Hematopoietic multipotent progenitor cell treated with erythropoietin and hydrocortisone succinate and interleukin-3 and kit ligand, for 4 days (in vitro differentiated cells): ENCODE measurements at regions not wholly inside any gene's neighbourhood (a gene's known extent, or its start where the extent isn't known, plus 50 kb on each side); places are given as distances from the start of the nearest gene placed in this dataset.

ENCODE experiments used
- DNase-seq: peaks from one replicate; pipeline ENCODE4 v3.0.0-alpha.2; 2015

- no peak for DNase-seq
Measured at GRCh38 chr9:88737876-88738275, 202.9 kb downstream of the NXNL2 start.

DNA sequence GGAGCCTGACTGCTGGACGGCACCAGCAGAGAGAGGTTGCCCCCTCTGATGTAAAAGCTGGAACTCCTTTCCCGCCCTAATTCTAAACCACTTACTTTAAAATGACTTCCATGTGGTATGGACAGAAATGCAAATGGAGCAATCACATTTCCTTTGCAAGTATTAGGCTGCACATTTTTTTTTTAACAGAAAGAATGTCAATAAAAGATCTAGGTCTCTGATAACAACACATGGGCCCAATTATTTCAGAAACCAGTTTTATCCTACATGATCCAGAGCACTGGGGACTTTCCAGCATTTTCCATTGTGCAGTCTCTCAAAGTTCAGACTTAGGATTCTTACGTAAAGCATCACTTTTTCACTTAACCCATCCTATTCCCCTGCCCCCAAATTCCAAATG, 203.7 kb downstream of the NXNL2 start:
- no peak for DNase-seq

DNA sequence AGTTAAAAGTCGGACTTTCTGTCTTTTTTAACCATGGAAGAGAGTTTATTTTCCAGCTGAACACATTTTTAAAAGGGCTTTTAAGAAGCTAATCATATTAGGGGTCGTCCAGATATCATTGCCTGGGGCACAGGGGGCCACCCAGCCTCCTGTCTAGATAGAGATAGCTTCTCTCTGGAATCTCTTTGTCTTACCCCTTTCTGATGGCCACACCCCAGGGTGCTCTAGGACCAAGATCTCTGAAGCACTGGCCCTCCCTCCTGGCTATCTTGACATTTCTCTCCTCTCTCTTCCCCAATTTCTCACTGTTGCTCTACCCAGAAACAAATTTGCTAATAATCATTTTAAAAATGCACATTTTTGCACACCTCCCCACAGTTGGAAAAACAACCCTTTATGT, 204.4 kb downstream of the NXNL2 start:
- no peak for DNase-seq

DNA sequence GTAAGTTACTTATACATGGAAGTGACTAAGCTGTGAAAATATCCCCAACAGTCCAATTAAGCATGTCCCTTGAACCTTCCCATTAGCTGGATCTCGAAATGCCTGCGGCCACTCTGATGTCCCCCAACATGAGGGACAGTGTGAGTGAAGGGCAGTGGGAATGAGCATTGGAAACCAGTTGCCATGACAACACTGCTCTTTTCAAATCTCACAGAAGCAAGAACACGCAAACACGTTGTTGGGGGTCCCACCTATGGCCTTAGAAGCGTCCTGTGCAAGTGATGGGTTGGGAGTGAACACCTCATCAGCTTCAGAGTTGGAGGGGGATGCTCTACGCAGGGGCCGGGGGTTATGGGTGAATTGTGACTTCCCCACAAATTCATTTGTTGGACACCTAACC, 205.9 kb downstream of the NXNL2 start:
- DNase-seq, result no peak

DNA sequence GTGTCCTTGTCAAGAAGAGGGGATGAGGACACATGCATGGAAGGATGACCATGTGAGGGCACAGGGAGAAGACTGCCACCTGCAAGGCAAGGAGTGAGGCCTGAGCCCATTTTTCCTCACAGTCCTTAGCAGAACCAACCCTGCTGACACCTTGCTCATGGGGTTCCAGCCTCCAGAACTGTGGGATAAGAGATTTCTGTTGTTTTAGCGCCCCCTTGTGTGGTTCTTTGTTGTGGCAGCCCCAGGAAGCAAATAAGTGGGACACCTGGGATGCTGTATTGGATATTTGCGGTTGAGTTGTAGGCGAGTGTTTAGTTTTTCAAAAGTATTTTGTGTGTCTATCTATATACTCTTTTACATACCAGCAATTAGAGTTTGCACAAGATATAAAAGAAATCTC, 206.4 kb downstream of the NXNL2 start:
- DNase-seq, result peak; percentile 44

- DNase-seq, result no peak
Measured at GRCh38 chr9:88742483-88742882, 207.5 kb downstream of the NXNL2 start.

GRCh38 chr9:88742905-88743304, 207.9 kb downstream of the NXNL2 start:
- no peak for DNase-seq

DNA sequence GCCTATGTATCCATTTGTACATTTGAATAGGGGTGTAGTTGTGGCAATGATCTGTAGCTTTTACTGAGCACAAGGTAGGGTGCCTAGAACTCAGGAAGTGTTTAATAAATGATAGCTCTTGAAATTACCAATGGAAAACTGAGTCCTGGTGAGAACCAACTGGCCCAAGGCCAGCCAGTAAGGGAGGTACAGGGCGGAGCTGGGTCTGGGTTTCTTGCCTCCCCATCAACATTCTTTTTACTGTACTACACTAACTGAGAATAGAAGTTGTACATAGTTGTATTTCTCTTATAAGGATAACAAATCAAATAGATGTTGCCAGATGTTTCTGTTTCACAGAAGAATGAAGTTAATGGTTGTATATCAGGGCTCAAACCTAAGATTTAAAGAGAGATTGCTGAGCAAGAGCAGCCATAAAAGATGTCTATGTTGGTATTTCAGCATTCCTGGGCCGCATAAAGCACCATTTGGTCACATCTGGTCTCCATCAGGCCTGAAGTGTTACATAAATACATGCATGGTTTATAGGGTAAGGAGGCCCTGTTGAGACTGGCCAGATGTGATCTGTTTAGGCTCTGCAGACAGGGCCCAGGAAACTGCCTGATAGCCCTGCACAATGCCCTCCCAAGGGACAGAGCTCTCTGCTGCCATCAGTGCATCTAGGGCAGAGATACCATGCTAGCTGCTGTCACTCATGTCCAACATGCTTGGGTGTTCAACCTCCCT, 210.5 kb downstream of the NXNL2 start:
- DNase-seq, result no peak

- no peak for DNase-seq
Measured at GRCh38 chr9:88746029-88746742, 211.2 kb downstream of the NXNL2 start.

- DNase-seq, result no peak
Measured at GRCh38 chr9:88746743-88747398, 211.9 kb downstream of the NXNL2 start.

DNA sequence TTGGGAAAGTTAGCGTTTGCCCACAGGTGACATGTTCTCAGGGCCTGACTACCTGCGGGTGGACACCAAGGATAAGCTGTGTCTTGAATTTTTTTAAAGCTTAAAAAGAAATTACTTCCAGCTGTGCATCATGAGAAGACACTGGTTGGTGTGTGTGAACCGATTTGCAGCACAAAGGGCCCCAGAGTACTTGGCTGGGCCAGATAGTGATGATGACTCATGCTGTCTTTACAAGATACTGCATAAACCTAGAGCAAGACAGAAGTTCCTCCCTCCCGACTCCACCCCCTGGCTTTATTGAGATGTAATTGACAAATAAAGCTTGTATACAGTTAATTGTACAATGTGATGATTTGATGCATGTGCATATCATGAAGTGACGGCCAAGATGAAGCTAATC, 212.8 kb downstream of the NXNL2 start:
- DNase-seq, result peak; percentile 83

DNA sequence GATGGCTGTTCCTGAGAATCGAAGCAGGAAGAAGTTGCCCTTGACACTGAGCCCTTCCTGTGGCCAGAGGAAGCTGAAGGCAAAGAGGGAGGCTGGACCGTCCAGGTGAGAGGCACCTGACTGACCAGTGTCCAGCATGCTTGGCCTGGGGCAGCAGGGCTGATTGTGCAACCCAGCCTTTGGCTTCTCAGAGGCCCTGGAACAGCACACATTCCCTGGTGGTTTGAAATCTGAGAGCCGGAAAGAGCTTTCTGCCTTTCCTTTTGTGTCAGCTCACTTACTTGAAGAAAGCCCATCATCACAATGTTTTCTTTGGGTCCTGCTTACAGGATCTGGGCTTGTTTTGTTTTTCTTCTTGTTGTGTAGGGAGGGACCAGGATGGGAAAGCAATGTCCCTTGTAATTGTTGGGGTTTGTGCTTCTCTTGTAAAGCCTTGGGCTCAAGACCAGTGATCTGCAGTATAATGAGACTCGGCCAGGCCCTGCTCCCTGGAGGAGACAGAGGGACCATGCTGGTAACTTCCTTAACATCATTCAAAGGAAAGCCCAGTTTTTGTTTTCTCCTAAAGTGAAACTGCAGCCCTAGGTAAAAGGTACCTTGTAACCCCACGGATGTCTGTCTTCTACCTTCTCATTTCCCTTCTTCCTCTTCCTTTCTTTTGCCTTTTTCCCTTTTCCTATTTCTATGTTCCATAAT, 213.7 kb downstream of the NXNL2 start:
- DNase-seq, result no peak

DNA sequence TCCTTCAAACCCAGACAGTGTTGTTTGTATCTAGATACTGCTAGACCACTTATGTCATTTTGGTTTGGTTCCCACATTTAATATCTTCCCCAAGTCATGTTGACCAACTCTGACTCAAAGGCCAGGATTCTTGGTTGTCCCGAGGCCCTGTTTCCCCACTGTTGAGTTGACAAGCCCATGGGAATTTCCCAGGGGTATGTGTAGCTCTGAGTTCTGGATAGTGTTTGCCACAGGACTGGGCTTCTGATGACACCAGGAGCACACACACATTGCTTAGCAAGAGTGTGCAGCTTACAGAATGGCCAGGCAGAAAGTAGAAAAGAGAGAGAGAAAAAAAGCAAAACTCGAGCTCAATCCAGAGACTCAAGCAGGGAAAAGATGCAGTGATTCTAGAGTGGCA, 214.4 kb downstream of the NXNL2 start:
- no peak for DNase-seq

GRCh38 chr9:88750832-88751360, 215.9 kb downstream of the NXNL2 start:
- no peak for DNase-seq

GRCh38 chr9:88751781-88752180, 216.8 kb downstream of the NXNL2 start:
- DNase-seq, result no peak

DNA sequence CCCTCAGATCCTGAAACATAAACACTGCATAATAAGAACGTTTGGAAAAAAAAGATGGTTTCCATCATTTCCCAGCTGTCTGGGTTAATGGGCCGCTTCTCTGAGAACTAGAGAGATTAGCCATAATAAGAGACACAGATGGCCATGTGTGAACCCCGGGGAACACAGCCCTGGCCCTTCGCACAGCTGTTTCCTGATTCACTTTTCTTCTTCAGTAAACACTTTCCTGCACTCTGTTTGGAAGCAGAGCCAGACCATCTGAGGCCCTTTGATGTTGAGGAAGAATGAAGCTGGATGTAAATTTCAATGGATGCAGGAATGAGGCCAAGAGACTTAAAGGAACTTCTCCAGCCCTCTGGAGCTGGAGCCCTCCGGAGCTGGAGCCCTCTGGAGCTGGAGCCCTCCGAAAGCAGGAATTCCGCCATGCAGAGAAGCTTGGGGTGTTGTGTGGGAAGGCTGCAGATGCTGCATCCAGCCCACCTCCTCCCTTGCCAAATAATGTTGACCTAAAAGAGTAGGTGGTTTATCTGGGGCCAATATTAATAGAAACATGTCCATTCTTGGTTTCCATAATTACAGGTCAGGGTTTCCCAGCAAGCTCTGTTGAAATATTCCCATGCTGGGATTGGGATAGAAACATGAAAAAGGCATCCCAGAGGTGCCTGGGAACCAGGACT, 218.9 kb downstream of the NXNL2 start:
- DNase-seq, result no peak

DNA sequence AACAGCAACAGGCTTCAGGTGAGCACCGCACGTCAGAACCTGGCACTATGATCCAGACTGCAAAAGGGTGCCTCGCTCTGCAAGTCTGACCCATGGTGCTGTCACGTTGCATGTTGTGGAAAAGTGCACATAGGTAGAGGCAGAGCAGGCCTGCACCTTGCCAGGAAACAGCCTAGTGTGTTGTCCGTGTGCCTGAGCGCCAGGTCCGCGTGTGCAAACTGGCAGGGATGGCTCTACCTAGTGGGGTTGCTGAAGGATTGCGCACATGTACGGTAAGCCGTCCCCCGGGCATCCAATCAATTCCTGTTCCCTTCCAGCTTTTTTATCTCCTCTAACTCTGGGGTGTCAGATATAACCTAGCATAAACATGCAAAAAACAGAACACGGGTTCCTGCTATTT, 219.5 kb downstream of the NXNL2 start:
- DNase-seq, result no peak

DNA sequence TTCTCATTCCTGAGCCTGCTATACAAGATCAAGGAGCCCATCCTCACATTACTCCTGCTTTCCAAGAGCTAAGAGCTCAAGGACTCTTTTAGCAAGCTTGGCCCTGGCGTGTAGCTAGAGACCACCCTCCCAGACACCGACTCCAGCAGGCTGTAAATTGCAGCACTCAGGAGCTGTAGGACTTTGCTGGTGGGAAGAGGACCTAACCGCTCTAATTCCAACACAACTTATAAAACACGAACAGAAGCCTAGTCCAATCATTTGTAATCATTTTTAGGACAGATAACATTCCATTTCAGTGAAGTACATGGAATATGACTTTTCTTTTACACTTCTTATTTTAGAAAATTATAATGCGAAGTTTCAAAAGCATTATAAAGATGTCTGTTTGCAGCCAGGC, 219.9 kb downstream of the NXNL2 start:
- no peak for DNase-seq

DNA sequence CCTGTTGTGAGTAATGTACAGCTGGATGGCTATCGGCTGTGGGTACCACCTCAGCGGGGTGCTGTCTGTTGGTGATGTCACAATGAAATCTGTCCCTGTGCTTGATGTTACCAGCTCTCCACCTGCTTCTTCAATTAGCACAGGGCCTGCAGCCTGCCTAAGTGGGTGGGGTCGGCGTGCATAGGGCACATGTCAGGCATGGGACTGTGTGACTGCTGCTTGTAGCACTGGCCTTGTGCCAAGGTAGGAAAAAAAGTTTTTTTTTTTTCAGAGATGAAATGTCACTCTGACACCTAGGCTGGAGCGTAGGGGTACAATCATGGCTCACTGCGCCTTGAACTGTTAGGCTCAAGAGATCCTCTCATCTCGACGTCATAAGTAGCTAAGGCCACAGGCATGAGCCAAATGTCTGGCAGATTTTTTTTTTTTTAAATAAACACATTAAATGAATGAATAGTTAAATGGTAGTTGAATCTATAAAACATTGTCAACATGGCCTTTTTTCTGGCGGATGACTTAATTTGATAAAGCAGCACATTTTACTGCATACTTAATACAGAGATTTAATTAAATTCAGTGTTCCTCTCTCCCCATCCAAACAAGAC, 222.5 kb downstream of the NXNL2 start:
- DNase-seq, result no peak

DNA sequence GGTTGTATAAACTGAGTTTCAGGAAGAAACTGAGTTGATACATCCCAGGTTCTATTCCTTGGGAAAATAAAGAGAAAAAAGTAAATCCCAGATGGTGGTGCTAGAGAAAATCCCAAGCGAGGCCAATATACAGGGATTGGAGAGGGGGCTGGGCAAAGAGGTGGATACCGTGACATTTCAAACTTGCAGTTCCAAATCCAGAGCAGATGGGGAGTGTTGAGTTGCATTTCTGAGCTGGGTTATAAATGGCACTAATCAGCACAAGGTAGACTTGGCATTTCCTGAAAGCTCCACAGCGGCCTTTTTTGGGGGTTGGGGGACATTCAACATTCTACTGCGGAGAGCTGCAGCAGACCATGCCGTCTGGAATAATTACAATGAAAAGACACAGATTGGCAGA, 224.4 kb downstream of the NXNL2 start:
- no peak for DNase-seq

GRCh38 chr9:88766778-88767503, 224.3 kb upstream of the S1PR3 start:
- no peak for DNase-seq

GRCh38 chr9:88767504-88767790, 223.8 kb upstream of the S1PR3 start:
- DNase-seq, result no peak
